Activated T-cell treated with anti-CD3 and anti-CD28 coated beads, Interleukin-2, amount 50 U/mL, for 48 hours (primary cell): ENCODE measurements at regions not wholly inside any gene's neighbourhood (a gene's known extent, or its start where the extent isn't known, plus 50 kb on each side); places are given as distances from the start of the nearest gene placed in this dataset.

Source experiments
- DNase-seq, 2 experiments: peaks; one replicate each; pipeline ENCODE4 v3.0.0-alpha.2; 2020

DNA sequence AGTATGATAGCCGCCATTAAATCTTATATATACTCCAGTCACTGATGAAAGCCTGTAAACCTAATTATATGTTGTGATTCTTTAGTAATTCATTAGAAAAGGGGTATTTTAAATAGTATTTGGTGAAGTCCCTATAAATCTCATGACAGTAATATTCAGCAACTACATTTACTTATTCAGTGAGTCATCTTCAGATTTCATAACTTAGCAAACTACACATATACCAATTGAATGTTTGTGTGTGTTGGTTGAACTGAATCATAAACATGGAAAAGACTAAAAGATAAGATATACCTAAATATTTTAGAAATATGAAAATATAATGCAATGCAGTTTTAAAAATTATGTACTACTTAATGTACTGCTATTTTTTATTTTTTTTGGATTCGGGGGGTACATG lies 1050.4 kb downstream of the MAT2B start:
- DNase-seq: no peak

DNA sequence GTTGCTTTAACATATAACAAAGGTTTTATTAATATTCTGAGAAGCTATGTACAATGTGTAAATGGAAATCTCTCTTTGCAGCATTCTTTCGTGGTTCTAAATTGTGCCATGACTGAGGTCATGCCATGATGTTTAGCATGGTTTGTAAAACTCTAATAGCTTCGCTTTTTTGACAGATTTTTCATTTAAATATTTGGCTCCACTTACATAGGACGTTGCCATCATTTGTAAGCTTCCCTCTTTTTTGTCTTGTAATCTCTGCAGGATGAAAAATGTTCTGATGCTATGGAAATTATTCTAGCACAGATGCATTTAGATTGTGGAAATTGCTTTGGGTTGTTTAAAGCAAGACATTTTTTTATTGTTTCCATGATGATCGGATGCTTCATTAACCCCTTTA lies 1054.8 kb downstream of the MAT2B start:
- DNase-seq: no peak

DNA sequence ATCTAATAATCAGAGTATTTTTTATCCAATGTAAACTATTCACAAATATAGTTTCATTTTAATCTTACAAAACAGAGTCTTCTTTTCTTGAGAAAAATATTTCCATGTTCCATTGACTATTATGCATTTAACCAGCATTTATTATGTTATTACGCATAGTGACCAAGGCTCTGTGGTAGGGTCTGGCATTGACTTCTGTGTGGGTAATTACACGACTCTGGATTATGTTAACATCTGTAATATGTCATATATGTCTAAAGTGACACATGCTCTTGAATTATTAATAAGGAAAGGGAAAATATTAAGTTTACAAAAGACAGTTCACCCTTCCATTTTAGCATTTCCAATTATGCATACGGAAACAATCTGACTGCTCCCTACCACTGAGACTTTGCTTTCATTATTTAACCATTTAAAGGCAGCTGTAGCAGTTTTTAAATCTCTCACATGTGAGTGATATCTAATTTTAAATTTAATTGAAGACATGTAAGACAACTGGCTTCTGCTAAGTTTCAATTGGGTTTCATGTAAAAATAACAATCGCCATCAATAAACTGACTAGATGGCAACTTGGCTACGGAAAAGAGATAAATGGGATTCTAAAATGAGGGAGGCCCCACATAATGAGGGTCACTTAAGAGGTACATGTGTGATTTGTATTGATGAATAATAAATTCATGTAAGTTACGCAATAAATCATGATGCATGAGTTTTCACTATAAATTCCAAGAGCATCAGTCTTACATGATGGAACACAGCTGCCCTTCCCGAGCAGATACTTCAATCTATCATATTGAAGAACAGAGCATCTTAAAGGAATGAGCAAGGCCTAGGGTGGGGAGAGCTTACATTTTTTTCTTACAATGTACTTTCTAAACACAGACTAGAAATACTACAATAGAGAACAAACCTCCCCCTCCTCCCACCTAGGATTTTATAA lies 1056.8 kb downstream of the MAT2B start:
- DNase-seq: no peak

DNA sequence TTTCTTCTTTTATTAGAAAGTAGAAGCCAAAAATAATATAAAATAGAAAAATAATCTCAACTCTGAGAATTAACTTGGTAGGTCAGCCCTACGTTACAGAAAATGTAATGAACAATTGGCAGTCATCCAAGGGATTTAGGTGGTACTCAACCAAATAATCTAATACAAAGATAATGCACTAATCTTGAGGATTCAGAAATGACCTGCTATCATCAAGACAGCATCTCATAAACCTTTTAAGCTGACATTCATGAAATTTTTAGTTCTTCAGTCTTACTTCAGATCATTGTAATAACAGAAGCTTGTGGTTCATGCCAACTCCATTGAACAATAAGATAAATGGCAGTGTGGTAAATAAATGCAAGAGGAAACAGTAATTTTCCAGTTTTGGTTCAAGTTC lies 1058.0 kb downstream of the MAT2B start:
- no peak for DNase-seq

DNA sequence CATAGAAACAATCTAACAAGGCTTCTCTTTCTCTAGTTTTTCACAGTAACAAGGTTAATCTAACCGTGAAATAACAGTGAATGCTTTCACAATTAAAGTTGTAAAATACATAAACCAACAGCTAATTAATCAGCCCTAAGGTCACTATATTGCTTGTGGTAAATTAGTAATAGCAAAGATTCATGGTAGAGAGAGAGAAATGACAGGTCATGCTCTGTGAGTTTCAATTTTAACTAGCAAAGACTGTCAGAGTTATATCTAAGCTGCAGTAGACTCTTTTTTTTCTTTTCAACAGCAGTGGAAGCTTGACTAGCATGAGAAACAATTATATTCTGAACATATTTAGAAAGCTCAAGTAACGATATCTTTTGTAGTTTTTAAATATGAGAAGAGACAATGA lies 1068.0 kb downstream of the MAT2B start:
- no peak for DNase-seq

DNA sequence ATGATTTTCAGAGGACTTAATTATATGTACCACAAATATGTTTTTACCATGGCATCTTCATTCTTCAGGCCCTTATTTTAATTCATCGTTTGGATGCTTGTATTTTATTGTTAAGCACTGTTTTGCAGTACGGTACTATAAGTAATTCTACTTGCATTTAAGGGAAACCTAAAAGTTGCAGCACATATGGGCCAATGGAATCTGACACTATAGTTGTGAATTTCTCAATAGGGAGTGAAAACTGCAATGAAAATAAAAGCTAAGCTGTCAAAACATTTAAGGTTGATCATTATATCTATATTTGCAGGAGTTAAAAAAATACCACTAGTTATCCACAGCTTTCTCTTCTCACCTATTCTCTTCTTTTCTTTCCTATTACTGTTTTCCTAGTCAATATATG lies 1071.8 kb downstream of the MAT2B start:
- no peak for DNase-seq

DNA sequence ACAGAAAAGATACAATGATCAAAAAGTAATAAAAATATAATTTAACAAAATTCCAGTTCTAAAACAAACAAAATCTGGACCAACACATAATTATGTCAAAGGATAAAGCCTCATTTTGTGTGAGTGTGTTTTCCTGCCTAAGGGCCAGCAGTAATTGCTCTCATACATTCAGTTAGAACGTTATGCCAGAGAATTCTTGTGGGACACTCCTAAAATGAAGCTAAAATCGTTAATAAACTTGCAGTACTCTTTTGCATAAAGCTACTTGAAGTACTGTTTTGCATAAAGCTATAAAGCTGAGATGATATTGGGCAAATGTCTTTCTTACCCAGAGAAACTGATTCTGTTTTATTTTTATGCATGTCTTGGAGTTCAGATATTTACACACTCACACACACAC lies 1072.3 kb downstream of the MAT2B start:
- no peak for DNase-seq

DNA sequence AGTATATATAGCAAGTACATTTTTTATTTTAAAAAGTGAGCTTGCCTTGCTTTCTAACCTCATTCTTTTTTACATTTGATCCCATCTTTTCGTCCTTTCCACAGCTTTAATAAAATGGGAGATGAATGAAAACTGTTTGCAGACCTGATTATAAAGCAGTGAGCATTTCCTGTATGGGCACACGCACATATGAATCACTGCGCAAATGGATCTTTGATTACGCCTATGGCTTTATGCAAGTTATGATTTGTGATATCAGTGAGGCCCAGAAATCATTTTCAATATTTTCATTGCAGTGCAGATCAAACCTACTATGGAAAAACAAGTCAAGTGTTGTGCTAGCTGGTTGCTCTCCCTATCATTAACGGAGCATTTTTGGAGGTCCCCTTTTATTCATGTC lies 1073.0 kb downstream of the MAT2B start:
- no peak for DNase-seq

DNA sequence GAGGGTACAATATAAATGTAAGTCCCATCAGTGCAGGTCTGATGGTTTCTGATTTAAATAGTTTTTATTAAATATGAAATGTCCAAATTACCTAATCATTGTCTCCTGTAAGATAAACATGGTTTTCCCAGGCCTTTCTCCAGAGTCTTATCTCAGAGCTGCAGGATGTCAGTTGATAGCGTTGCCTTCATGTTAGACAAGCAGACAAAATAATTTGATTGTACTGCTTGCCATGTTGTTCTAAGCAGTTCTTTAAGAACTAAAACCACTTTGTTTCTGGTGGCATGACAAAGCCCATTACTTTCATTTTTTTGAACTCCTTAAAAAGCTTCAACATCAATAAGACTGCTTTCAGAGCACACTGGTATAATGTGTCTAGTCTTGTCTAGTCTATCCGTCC lies 1073.5 kb downstream of the MAT2B start:
- no peak for DNase-seq

DNA sequence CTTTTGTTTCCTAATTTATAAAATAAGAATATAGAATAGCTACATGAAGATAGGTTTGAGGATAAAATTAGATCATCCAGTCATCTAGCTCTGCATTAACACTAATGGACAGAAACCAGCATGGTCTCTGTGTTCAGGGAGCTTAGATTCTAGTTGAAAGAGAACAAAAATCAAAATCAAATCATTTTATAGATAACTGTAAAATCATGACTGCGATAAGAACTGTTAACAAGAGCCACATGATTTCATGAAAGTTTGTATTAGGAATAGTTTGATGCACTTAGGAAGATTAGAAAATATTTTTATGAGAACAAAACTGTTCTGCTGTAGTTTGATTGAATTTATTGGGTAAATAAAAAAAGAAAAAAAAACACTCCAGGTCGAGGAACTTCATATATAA lies 1074.7 kb downstream of the MAT2B start:
- no peak for DNase-seq

DNA sequence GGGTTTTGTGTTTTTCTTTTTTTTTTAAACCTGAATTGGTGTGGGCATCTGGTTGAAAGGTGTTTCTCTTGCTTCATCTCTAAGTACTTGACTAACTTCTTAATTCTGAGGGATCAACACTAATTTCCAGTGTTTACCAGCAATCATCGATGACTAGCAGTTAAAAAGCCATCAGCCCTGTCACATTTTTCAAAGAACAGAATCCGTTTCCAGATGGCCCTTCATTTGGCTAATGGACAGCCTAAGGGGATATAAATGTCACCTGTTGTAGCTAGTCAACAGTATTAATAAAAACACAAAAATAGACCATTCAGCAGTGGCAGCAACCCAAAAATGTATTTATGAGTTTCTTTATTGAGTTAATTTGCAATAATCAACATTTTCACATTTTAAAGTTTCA lies 1076.5 kb downstream of the MAT2B start:
- no peak for DNase-seq

DNA sequence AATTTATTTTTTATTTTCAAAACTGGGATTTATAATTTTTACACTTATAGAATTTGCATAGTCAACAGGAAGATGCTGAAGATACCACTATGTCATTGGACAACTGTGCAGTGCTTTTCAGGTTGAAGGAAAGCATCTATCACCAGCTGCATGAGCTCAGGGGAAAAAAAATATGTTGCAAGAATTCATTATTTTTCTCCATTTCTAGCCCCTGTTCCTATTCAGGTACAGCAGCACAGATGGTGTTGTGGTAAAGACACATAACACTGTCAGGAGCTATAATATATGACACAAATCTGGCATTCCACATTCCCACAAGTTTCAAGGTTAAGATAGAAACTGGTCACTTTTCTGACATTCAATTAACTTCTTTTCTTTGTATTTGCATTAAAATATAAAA lies 1088.6 kb downstream of the MAT2B start:
- no peak for DNase-seq

DNA sequence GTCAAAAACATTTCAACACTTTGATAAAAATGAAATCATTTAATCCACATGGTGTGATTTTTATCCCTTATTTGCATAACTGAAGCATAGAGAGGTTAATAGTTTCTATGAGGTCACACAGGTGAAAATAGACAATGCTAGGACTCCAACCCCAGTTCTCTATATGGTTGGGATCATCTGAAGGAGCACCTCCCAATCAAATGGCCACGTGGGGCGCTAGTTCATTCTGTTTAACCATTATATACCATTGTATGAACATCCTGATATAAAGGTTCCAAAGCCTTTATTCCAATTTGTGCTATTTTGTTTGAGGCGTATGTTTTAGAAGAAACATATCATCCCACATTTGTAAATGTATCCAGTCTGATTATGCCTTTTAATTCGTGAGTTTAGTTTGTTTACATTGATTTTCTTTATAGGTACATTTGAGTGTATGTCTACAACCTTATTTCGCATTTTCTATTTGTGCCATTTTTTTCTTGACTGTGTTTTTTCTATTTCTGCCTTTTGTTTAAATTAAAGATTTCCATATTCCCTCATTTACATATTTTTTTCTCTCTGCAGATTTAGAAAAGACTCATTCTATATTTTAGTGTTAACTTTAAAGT lies 1092.0 kb downstream of the MAT2B start:
- peak in 1 of 2 experiments; percentile 14 for DNase-seq

DNA sequence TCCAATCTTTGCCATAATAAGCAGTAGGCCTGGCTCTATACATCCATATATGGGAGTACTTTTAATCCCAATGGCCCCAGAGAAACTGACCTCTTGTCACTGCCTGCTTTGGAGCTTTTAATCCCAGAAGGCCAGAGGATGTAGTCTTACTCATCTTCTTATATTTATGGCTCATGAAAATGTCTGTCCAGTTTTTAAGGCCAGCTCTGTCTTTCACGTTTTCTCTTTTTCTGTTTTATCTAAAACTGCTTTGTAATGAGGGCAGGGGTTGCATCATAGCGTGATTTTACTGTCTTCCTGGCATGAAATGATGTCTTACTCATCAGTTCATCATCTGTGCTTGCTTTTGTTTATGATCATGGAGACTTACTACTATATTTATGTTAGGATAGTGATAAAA lies 1094.9 kb downstream of the MAT2B start:
- no peak for DNase-seq

DNA sequence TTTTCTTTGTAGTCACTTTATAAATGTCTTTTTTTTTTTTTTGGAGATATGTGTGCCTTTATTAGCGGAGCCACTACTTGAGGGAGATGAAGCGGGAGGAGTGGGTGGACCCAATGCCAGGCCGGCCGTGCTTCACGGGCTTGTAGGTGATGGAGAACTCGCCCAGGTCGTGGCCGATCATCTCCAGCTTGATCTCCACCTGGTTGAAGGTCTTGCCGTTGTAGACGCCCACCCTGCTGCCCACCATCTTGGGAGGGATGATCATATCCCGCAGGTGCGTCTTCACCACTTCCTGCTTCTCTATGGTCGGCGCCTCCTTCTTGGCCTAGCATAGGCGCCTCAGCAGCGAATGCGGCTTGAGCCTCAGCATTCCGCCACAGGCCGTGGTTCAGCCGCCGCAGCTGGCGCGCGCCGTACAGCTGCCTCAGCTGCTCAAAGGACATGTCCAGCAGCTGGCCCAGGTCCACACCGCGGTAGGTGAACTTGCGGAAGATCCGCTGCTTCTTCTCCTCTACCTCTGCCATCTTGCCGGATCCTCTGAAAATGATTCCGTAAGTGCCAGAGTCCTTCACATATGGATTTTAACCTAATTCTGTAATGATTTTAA lies 1095.6 kb downstream of the MAT2B start:
- DNase-seq: no peak

DNA sequence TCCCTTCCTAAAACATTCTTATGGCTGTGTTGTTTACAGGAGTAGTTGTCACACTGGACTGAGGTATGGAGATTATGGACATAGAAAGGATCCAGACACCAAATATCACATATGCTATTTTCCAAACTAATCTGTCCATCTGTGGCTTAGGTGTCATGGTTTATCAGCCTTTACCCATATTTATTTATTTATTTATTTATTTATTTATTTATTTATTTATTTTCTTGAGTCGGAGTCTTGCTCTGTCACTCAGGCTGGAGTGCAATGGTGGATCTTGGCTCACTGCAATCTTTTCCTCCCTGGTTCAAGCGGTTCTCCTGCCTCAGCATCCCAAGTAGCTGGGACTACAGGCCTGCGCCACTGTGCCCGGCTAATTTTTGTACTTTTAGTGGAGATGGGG lies 1103.1 kb downstream of the MAT2B start:
- no peak for DNase-seq

DNA sequence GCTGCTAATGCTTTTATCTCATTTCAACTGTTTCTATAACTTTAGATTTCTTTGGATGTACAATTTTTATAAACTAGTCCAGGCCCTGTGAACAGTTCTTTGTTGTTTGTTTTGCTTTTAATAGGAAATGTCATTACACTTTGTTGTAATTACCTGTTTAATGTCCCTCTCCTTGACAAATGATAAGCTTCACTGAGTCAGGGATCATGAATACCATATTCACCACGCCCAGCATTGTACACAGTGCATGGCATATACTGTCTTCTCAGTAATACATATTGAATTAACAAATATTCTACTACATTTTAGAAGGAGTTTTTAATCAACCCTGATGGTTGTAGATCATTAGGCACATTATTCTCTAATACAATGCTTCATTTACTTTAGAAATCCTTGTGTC lies 1105.0 kb downstream of the MAT2B start:
- DNase-seq: no peak

DNA sequence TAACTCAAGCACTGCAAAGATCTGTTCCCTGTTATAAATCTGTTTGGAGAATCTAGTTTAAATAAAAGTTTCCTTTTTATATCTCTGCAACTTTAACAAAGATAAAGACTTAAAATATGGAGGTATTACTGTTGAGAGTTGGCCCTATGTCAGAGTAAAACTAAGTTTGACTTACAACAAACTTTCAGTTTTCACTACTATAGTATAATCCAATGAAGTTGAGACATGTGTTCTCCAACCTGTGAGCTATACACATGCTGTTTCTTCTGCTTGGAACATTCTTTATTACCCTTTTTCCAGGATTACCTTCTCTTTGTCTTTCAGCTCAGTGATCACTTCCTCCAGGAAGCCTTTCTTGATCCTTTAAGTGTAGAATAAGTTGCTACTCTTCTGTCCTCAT lies 1109.3 kb downstream of the MAT2B start:
- no peak for DNase-seq

DNA sequence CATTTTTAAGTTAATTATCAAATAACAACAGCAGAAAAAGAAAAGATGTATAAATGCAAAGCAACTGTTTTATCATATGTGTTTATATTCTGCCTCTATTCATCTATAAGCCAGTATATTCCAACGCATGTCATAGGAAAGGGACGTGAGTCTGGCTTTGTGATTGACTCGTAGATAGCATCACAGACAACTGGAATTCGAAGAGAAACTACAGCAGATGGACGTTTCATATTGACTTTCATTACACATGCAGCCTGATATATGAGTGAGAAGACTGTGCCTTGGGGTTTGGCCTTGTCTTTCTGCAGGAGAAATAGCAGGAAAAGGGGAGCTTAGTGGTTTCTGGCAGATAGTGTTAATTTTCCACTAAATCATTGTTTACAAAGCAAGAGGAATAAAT lies 1111.9 kb downstream of the MAT2B start:
- no peak for DNase-seq

DNA sequence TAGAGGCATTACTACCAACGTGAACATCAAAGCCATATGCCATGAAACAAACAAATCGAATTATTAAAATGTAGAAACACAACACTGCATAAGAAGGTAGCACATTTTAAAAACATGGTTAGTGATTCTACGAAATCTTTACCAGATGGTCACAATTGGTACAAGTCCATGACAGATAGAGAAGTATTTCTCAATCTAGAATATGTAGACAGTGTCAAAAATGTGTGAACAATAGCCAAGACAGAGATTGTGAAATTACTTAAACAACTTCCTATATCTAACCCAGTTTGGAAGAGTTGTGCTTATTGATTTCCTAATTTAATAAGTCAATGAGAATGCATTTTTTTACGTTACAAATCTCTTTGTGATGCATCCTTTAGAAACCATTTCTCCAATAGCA lies 1121.6 kb downstream of the MAT2B start:
- no peak for DNase-seq

DNA sequence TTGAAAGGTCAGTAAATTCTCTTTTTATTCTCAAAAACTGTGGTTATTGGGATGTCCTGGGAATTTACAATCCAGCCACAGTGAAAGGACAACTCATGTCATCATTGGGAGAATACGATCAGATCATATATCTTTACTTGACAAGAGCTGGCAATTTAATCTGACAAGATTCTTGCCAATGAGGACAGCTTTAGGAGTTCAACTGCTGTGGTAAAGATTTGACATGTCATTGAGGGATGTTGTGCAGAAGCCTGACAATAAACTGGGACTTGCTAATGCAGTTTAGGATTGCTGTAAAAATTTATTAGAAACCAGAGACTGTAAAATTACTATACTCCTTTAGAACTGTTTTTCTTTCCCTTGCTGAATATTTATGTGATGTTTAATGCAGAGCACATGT lies 1131.0 kb downstream of the MAT2B start:
- DNase-seq: no peak

DNA sequence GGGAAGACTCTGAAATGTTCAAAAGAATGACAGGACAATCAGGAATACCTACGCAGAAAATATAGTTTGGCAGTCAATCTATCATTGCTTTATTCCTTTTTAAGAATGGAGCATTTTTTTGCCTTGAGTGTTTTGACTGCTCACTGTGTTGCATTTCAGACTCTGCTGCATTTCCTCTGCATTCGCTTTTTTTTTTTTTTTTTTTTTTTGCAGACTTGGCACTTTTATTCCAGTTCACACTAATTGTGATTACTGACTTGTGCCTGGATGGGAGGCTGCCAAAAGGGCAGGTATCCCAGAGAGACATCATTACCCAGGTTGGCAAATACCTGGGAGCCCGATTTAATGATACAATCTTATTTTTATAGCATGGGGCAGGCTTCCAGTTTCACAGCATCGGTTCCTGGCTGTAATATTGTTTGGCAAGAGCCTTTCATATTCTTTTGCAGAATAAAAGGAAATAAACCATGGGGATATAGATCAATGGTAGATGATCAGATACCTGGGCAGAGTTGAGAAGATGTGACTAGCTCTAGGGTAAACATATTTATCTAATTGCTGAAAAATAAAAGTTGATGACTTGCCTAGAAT lies 1132.6 kb downstream of the MAT2B start:
- DNase-seq: no peak

DNA sequence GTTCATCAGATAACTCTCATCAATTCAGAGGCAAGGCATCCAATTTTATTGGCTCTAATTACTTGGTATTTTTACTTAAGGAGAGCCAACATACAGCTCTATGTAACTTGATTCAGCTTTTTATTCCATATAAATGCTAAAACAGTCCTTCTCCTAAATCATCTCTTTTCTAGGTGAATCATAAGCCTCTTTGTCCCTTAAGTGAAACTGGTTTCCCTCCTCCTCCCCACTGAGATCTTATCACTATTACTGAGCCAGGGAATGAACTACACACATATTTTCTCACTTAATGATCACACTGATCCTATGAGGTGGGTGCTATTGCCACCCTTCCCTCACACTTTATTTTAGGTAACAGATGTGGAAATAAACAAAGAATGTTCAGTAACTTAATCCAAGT lies 1143.8 kb downstream of the MAT2B start:
- no peak for DNase-seq

DNA sequence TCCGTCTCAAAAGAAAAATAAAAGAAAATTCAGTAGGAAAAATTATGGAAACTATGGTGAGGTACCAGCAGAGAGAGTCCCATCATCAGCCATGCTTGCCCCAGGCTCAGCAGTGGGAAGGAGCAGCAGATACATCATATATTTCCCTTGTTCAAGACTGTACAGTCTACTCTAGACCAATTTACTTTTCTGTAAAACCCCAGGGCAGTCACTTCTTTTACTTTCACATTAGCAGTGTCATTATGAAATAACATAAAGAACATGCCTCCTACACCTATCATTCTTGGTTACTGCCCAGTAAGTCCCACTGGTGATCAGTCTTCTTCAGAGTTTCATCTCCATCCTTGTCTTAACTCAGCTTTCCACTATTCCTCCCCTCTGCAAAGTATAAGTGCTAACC lies 1145.0 kb downstream of the MAT2B start:
- DNase-seq: no peak
